ENCODE measurements at regions not wholly inside any gene's neighbourhood (a gene's known extent, or its start where the extent isn't known, plus 50 kb on each side); places are given as distances from the start of the nearest gene placed in this dataset.

- no peak for TF ChIP-seq YY1 (IDR thresholded peaks at IDR 0.05; ENCODE audit: insufficient read depth, insufficient read length)
- no peak for TF ChIP-seq ZNF274 (IDR thresholded peaks at IDR 0.05; ENCODE audit: low read depth, low read length)
- no peak for TF ChIP-seq SUZ12 (IDR thresholded peaks at IDR 0.05; ENCODE audit: extremely low read depth, insufficient read depth, insufficient read length)
Measured at GRCh38 chr13:47087241-47087640, 190.4 kb upstream of the HTR2A start.
